CD4-positive, alpha-beta T cell treated with Interleukin-15 for 4 hours (primary cell): ENCODE measurements at regions not wholly inside any gene's neighbourhood (a gene's known extent, or its start where the extent isn't known, plus 50 kb on each side); places are given as distances from the start of the nearest gene placed in this dataset.
"Not testable (repeated sequence)": the region's sequence is repeated elsewhere in the genome, so short reads cannot be mapped to it uniquely, and the experiment has no call there.

Experiments
- DNase-seq: peaks from one replicate; pipeline ENCODE4 v3.0.0-alpha.2; 2020; ENCODE audit warnings: low spot score

DNA sequence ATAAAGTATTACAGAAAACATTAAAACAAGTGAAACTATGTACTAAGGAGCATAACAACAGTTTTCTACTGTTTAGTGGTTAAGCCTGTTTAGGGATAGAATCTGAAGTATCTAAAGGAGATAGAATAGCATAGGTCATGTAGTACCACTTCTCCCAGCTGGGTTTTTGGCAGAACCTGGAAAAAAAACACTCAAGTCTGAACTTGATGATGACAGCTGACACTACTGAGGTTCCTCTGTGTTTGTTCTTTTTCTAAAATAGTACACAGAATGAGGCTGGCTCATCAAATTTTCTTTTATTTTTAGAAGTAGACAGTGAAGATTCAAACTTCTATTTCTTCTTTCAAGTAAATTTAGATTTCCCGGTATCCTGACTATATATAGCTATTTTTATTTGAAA, 203.8 kb upstream of the ACO1 start:
- DNase-seq: no peak

DNA sequence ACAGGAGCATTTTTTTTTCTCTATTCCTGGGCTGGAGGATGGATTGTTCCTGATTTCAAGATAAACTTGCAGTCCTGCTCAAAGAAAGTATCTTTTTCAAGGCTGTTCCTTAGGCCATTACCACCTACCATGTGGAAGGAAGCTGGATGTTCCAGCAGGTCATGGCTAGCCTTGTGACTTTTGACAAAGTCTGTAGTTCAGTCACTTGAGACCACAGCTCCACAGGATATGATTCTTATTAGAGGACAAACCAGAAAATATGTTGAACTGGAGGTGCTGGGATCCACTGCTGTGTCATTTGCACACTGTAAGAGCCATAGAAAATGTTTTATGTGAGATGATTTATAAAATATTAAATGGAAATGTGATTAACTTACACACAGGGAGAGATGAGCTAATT, 184.2 kb upstream of the ACO1 start:
- DNase-seq: no peak

DNA sequence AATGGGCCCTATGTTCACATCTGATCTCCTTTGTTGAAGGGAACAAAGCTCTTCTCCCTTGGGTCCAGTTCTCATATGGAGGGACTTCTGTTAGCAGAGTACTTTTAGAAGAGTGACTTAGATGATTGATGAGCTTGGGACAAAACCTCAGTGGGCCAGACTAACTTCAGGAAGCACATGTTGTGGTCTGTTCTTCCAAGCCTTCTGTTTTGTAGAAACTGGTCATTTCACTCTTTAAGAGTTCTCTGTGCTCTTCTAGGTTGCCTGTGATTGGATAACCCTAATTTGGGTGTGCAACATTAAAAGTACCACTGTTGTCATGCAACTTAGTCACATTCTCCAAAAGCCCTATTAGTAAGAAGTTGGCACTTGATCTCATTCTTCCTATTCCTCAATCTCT, 183.5 kb upstream of the ACO1 start:
- no peak for DNase-seq

DNA sequence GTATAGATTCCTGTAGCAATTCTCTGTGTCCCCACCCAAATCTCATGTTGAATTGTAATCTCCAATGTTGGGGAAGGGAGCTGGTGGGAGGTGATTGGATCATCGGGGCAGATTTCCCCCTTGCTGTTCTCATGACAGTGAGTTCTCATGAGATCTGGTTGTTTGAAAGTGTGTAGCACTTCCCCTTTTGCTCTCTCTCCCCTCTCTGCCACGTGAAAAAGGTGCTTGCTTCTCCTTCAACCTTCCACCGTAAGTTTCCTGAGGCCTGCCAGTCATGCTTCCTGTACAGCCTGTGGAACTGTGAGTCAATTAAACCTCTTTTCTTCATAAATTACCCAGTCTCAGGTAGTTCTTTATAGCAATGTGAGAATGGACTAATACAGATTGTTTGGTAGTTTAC, 175.3 kb upstream of the ACO1 start:
- DNase-seq: not testable (repeated sequence)

DNA sequence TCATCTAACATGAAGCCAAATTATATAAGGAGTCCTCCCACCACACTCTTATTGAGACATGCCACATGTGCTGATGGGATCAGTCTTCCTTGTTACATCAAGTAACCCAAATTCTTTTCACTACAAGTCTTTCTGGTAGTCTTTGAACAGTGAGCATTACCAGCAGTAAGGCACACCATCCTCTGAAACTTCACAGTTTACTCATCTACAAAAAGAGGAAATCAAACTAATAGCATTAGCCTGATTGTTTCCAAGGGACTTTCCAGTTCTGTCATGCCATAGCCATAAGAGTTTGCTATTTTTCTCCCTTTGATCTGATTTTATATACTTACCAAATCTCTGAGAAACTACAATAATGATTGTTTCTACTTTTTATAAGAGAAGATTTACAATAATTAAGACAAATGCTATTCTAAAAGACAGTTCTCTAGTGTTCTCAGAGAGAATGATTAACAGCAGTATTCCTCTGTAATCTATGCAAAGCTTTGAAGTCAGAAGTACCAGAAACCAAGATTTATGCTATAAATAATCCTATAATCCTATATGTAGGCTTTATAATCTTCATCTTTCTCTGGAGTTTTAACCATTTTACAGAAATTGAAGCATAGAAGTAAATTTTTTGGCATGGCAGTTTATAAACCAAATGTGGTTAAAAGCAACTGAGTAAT, 166.2 kb upstream of the ACO1 start:
- no peak for DNase-seq

DNA sequence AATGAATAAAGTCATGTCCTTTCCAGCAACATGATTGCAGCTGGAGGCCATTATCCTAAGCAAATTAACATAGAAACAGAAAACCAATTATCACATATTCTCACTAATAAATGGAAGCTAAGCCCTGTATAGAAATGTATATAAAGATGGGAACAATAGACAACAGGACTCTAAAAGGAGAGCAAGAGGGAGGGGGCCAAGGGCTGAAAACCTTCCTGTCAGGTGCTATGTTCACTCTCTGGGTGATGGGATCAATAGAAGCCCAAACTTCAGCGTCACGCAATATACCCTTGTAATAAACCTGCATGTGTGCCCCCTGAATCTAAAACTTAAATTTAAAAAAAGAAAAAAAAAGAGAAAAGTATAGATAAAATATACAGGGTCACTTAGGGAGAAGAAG, 163.7 kb upstream of the ACO1 start:
- DNase-seq: no peak

DNA sequence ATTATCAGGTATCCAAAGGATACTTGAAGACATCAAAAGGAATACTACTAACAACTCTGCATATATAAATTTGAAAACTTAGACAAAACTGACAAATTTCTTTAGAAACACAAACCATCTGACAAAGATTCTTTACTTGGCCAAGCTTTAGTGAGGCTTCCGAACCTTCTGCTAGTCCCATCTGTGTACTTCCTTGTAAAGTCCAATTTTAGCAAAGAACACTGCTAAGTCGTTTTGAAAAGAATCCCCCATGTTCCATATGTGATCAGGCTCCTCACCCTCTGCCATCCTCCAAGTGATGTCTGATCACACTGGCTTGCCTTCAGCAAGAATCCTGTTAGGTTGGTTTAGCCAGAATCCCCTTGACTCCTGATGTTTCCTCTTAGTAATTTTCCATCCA, 150.0 kb upstream of the ACO1 start:
- DNase-seq: no peak

DNA sequence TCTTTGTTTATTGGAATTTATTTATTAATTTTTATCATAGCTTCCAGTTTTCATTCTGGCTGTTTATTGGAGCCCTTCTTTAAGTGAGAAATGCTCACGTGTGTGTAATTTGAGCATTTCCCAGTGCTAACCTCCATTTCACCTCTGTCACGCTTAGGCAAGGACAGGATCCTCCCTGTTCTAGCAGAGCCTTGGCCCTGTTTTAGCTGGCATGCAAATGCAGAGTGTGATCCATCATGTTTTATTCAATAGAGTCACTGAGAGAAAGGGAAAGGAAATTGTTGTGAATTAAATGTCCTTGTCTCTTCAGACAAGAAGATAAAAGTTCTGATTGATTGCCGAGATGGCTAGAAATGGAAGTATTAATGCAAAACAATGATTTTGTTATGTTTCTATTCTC, 137.3 kb upstream of the ACO1 start:
- no peak for DNase-seq

DNA sequence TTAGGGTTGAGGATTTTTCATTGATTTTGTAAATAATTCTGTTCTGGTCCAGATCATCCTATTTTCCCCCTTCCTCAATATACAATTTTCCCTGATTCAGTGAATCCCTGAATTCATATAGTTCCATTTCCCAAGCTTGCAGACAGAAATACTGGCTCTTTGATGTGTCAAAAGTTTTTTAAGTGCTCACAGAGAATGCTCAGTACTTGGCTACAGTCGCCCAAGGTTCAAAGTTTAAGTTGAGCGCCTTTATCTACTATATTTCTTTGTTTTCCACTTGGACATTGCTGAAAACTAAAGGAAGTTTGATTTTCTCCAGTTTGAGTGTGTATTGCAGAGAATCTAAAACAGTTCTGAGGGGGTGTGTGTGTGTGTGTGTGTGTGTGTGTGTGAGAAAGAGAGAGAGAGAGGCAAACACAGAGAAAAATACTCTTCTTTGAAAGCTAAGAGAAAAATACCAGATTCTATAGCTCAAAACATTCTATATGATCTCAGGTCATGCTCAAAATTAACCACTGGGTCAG, 136.2 kb upstream of the ACO1 start:
- DNase-seq: no peak

DNA sequence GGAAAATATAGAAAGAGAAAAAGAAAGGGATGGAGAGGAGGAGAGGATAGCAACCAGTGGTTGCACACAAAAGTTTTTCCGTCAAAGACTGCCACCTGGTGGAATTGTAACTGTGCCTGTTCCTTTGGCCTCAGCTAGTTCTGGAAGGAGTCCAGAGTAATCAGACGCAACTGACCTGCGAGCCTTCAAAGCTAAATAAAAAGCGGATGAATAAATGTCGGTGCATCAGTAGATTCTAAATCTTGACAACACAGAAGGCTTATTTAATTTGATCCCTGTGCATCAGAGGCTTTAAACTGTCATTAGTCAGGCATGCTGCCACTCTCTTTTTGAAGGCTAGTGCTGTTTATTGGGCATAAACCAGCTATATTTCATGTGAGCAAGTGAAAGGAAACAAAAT, 132.9 kb upstream of the ACO1 start:
- DNase-seq: peak; percentile 14

DNA sequence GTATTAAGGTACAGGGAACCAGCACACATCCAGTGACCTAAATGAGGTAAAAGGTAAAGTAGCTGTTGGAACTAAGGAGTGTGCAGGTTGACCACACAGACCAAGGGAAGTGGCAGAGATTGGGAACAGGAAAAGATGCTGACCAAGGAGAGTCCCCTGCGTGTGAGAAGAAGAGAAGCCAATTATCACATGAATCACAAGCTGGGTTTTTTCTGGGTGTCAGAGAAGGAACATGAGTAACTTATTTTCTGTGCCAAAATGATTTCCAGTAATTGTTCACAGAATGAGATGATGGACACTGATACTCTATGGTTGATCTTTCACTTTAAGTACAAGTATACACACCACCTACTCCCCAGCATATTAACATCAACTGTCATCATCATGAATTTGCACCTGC, 130.7 kb upstream of the ACO1 start:
- no peak for DNase-seq

DNA sequence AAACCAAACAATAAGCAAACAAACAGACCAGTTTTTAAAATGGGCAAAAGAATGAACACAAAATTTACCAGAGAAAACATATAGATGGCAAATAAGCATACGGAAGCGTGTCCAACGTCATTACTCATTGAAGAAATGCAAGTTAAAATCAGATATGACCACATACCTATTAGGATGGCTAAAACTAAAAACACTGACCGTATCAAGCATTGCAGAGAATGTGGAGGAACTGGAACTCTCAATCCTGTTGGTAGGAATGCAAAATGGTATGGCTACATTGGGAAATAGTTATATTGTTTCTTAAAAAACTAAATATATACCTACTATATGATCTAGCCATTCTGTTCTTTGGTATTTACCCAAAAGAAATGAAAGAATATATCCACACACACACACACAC, 129.4 kb upstream of the ACO1 start:
- no peak for DNase-seq

DNA sequence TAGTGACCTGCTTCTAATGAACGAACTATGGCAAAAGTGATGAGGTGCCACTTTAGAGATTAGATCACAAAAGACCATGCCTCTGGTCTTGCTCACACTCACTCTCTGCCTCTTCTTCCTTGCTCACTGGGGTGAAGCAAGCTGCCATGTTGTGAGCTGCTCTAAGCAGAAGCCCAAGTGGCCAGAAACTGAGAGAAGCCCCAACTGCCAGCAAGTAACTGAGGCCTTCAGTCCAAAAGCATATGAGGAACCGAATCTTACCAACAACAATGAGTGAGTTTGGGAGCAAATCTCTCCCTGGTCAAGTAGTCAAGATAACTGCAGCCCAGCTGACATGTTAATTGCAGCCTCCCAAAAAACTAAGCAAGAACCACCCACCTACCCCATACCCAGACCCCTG, 126.0 kb upstream of the ACO1 start:
- no peak for DNase-seq

DNA sequence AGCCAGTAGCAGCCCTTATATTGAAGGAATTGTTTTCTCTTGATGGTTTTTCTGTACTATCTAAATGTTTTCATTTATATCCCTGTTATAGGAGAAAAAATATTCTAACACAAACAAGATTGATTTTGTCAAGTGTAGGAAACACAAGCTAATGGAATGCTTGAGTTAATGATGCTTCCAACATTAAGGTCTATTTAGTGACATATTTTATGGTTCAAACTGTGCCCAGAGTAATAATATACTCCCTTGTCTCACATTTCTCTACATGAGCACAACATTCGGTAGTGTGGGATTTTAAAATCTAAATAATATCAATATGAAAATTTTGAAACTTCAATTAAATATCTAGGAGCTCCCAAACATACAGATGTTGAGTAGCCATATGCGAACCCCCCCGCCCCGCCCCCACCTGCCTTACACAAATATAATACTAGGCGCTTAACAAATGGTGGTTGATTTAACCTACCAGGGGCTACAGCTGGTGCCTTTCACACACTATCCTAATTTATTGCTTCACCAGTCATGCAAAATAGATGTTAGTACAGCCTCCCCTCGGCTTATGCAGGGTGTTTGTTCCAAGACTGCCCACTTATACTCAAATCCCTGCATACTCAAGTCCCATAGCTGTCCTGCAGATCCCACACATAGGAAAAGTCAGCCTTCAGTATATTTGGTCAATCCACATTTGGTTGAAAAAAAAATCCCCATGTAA, 124.1 kb upstream of the ACO1 start:
- no peak for DNase-seq

DNA sequence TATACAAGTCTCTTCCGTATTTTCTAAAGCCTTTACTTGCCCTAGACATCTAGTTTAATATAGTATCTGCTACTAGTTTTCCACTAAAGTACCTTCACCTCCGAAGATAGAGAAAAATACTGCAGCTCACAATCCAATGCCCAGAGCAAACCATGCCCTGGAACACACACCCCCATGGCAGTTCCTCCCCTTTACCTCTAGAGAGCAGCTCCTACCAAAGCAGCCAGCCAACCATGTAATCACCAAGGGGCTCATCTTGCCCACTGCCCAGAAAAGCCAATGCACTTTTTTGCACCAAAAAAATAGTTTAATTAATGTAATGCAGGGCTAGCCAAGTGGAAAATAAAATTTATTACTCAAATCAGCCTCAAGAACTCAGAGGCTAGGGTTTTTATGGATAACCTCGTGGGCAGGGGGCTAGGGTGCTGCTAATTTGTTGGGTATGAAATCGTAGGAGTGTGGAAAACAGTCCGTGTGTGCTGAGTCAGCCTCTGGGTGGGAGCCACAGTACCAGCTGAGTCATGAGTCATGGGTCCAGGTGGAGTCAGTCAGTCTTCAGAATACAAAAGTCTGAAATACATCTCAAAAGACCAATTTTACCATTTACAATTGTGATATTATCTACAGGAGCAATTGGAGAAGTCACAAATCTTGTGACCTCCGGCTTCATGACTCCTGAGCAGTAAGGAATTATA, 120.1 kb upstream of the ACO1 start:
- DNase-seq: no peak

DNA sequence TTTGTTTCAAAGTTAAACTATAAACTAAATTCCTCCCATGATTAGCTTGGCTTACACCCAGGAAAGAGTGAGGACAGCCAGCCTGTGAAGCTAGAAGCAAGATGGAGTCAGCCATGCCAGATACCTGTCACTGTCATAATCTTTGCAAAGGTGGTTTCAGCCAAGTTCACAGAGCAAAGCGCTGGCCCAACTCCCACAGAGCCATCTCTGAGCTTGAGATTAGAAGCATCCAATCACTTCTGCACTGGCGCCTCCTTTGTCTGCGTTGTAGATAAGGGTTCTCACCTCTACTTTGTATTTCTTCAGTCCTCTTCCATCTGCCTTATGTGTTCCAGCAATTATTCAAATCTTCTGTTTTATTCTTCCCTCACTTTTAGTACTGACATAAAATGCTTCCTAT, 119.4 kb upstream of the ACO1 start:
- DNase-seq: no peak

DNA sequence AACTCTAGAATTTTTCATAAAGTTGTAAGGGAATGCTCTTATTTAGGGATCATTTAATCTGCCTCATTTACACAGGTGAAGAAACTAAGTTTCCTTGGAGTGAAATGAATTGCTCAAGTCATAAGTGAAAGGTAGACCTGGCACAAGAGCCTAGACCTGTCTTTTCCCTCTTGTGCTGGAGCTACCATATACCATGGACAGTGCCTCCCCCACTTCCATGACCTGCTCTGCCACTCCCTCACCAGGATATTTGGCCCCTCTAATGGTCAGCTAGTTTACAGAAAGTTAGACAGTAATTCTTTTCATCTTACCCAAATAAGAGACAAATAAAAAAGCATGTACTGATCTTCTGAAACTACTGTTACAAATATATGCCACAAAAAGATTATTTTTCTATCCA, 105.5 kb upstream of the ACO1 start:
- no peak for DNase-seq

DNA sequence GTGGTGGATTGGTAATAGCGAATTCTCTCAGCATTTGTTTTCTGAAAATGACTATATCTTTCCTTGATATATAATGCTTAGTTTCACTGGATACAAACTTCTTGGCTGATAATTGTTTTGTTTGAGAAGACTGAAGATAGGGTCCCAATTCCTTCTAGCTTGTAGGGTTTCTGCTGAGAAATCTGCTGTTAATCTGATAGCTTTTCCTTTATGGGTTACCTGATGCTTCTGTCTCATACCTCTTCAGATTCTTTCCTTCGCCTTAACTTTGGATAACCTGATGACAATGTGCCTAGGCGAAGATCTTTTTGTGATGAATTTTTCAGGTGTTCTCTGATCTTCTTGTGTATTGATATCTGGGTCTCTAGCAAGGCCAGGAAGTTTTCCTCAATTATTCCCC, 94.7 kb upstream of the ACO1 start:
- DNase-seq: no peak

DNA sequence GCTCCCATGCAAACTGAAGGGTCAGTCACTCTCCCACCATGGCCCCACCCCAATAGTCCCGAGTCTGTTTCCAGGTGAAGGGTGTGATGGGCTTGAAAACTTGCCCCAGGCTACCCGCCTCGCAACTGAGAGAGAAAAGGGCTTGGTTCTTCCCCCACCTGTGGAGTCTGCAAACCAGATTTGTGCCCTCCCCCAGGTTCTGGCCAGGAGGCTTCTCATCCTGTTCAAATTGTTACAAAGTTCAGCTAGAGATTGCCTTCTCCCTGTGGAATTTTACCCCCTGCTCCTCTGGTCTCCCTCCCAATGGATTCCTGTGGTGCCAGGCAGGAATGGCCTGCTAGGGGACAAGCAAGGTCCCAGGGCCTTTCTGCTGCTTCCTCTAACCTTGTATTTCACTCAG, 93.1 kb upstream of the ACO1 start:
- DNase-seq: no peak

DNA sequence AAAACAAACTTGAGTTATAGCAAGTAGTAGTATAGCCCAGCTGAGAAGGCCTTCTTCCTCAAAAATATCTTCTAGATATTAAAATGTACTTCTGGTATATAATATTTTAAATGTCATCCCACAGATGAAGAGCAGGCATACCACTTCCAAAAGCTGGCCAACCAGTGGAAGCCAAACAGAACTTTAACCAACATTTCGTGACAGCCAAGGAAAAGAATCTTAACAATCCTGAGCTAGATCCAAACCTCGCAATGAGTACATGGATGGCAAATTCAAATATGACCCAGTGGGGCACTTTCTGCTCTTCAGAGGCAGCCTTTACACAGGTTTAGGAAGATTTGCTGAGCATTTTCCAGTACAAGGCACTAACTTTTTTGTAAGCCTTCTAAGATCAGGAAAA, 91.8 kb upstream of the ACO1 start:
- no peak for DNase-seq

DNA sequence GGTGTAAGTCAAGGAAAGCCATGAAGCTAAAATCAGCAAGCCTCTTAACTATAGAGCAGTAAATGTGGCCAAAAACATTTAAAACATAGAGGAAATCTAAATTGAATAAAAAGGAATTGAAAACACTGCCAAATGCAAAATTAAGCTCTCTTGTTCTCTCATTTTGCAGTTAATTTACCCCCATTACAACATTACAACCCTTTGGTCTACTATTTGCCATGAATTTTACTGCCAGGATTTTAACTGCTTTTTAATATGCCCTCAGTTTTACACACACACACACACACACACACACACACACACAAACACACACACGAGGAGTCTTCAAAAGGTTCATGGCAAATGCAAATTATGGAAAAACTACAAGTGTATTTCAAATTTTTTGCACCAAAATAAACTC, 91.4 kb upstream of the ACO1 start:
- DNase-seq: no peak

DNA sequence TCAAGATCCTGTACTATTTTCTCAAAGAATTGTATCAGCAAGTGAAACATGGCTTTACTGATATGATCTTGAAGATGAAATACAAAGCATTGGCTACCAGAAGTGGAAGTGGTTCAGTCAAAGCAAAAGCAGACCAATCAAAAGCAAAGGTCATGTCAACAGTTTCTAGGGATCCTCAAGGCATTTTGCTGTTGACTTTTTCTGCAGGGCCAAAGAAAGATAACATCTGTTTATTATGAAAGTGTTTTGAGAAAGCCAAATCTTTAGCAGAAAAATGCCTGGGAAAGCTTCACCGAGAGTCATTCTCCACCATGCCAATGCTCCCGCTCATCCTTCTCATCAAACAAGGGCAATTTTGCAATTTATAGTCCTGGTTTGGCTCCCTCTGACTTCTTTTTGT, 90.3 kb upstream of the ACO1 start:
- DNase-seq: no peak

DNA sequence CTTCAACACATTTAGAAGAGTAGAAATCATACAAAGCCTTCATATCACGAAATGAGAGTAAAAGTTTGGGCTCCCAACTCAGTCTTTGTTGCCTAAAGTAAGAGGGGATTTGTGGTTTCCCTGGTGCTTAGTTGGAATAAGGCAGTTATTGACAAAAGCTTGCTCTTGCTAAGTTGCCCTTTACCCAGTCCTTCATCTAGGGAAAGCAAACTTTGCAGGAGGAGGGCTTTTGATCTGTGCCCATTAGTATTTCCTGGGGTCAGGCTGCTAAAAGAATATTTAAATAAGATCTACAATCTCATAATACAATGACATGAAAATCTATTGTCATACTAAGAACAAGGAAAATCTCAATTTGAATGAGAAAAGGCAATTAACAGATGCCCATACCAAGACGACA, 84.1 kb upstream of the ACO1 start:
- DNase-seq: no peak
